Muscle of back (tissue), 3 donors: ENCODE measurements at regions not wholly inside any gene's neighbourhood (a gene's known extent, or its start where the extent isn't known, plus 50 kb on each side); places are given as distances from the start of the nearest gene placed in this dataset.
A peak's percentile ranks its signal among the peaks of the same experiment; 100 is the strongest.

Experiments
- DNase-seq, 3 donors: peaks; one replicate each; pipeline versions ENCODE4 v3.0.0 to v3.0.0-alpha.2; 2013

GRCh38 chr16:80489173-80489572, 51.6 kb upstream of the DYNLRB2 start:
- no peak for DNase-seq

GRCh38 chr16:80488167-80488566, 52.6 kb upstream of the DYNLRB2 start:
- DNase-seq = no peak

- DNase-seq = no peak
Measured at GRCh38 chr16:80480664-80481063, 60.1 kb upstream of the DYNLRB2 start.

- DNase-seq = no peak
Measured at GRCh38 chr16:80477838-80478237, 63.0 kb upstream of the DYNLRB2 start.

- no peak for DNase-seq
Measured at GRCh38 chr16:80468029-80468428, 72.8 kb upstream of the DYNLRB2 start.

- DNase-seq = peak; percentile 55 to 83 (median 76)
Measured at GRCh38 chr16:80466024-80466987, 74.5 kb upstream of the DYNLRB2 start.

GRCh38 chr16:80463751-80464495, 76.9 kb upstream of the DYNLRB2 start:
- DNase-seq = no peak

- no peak for DNase-seq
Measured at GRCh38 chr16:80463326-80463725, 77.5 kb upstream of the DYNLRB2 start.

GRCh38 chr16:80462917-80463316, 77.9 kb upstream of the DYNLRB2 start:
- DNase-seq = no peak

- no peak for DNase-seq
Measured at GRCh38 chr16:80460988-80461387, 79.8 kb upstream of the DYNLRB2 start.

- peak; percentile 22 to 80 (median 48) for DNase-seq
Measured at GRCh38 chr16:80459966-80460365, 80.8 kb upstream of the DYNLRB2 start.

GRCh38 chr16:80459331-80459777, 81.4 kb upstream of the DYNLRB2 start:
- DNase-seq = peak; percentile 84 to 95 (median 89)

- no peak for DNase-seq
Measured at GRCh38 chr16:80457871-80458270, 82.9 kb upstream of the DYNLRB2 start.

- no peak for DNase-seq
Measured at GRCh38 chr16:80454802-80455201, 86.0 kb upstream of the DYNLRB2 start.

GRCh38 chr16:80449392-80449791, 91.4 kb upstream of the DYNLRB2 start:
- no peak for DNase-seq

- DNase-seq = peak; percentile 30 to 84 (median 58)
Measured at GRCh38 chr16:80447241-80447640, 93.6 kb upstream of the DYNLRB2 start.

GRCh38 chr16:80442779-80443178, 98.0 kb upstream of the DYNLRB2 start:
- no peak for DNase-seq

- DNase-seq = no peak
Measured at GRCh38 chr16:80441935-80442334, 98.9 kb upstream of the DYNLRB2 start.

- no peak for DNase-seq
Measured at GRCh38 chr16:80440667-80441066, 100.1 kb upstream of the DYNLRB2 start.

GRCh38 chr16:80437707-80438106, 103.1 kb upstream of the DYNLRB2 start:
- no peak for DNase-seq

GRCh38 chr16:80436510-80436909, 104.3 kb upstream of the DYNLRB2 start:
- DNase-seq = no peak

GRCh38 chr16:80433623-80434022, 107.2 kb upstream of the DYNLRB2 start:
- DNase-seq = no peak

GRCh38 chr16:80427795-80428194, 113.0 kb upstream of the DYNLRB2 start:
- no peak for DNase-seq
